Uterus (tissue), 3 donors: ENCODE measurements at regions not wholly inside any gene's neighbourhood (a gene's known extent, or its start where the extent isn't known, plus 50 kb on each side); places are given as distances from the start of the nearest gene placed in this dataset.
"Not testable (repeated sequence)": the region's sequence is repeated elsewhere in the genome, so short reads cannot be mapped to it uniquely, and the experiment has no call there.

Experiments
- DNase-seq, 2 donors: peaks; one replicate each; pipeline ENCODE4 v3.0.0-alpha.2; 2019 to 2020
- H3K27ac ChIP-seq, 2 donors: fragments of 200-600 bp; sonication (generic); 1 replicate in 1 of 2; 2 replicates in 1 of 2; pipeline ENCODE4 v1.5.1; 2016 to 2018
- H3K27me3 ChIP-seq, 2 donors: fragments of 200-600 bp; sonication (generic); one replicate each; pipeline ENCODE4 v1.5.1; 2018 to 2019; ENCODE audit warnings: control low read depth in 1 of 2
- H3K36me3 ChIP-seq, 2 donors: fragments of 200-600 bp; sonication (generic); one replicate each; pipeline ENCODE4 v1.5.1; 2019; ENCODE audit warnings: control low read depth in 1 of 2
- H3K4me1 ChIP-seq, 2 donors: fragments of 200-600 bp; sonication (generic); one replicate each; pipeline ENCODE4 v1.5.1; 2018 to 2019; ENCODE audit warnings: control low read depth in 1 of 2
- H3K4me3 ChIP-seq, 2 donors: fragments of 200-600 bp; sonication (generic); 1 replicate in 1 of 2; 2 replicates in 1 of 2; pipeline ENCODE4 v1.5.1; 2018 to 2019; ENCODE audit warnings: mild to moderate bottlenecking in 1 of 2
- H3K9me3 ChIP-seq, 2 donors: fragments of 200-600 bp; sonication (generic); one replicate each; pipeline ENCODE4 v1.5.1; 2019; ENCODE audit warnings: control low read depth in 1 of 2
- CTCF ChIP-seq, 4 experiments: fragments of 200-600 bp in 2 of 4; fragments of 450-650 bp in 2 of 4; sonication (generic) in 2 of 4; IDR thresholded peaks; one replicate each; pipeline ENCODE4 v1.5.1; 2016 to 2019; ENCODE audit warnings: antibody characterized with exemption in 4 of 4, mild to moderate bottlenecking in 2 of 4, moderate library complexity in 1 of 4
- POLR2A ChIP-seq, 2 donors: fragments of 450-650 bp; IDR thresholded peaks; one replicate each; pipeline ENCODE4 v1.6.1; 2016; ENCODE audit warnings: antibody characterized with exemption in 2 of 2, mild to moderate bottlenecking in 1 of 2, moderate library complexity in 1 of 2
- intact Hi-C: fragments of 100-400 bp; cut with DNase I; formaldehyde crosslinking; loops from one replicate; pipeline ENCODE4 v1.15.1; 2023; ENCODE audit warnings: low total_unique reads
- donor health status: DM: yes; HTN: yes; CAD: no.

- Histone ChIP-seq H3K9me3 (no peaks in the 10 kb centered on the region), H3K4me1 (no peaks in the 10 kb centered on the region), H3K27ac (no peak overlapping the region), H3K4me3 (no peak overlapping the region), H3K36me3 (no peaks in the 10 kb centered on the region), H3K27me3 (no peaks in the 10 kb centered on the region)
- no peak for DNase-seq
- intact Hi-C loops = no loop called here
- TF ChIP-seq POLR2A (IDR thresholded peaks at IDR 0.05) (no peak), CTCF (IDR thresholded peaks at IDR 0.05) (no peak)
Measured at GRCh38 chr12:46698003-46698402, 127.8 kb downstream of the SLC38A4 start.

GRCh38 chr12:46693518-46693917, 132.3 kb downstream of the SLC38A4 start:
- TF ChIP-seq POLR2A (IDR thresholded peaks at IDR 0.05) (no peak), CTCF (IDR thresholded peaks at IDR 0.05) (no peak)
- intact Hi-C loops = no loop called here
- Histone ChIP-seq H3K36me3 (no peaks in the 10 kb centered on the region), H3K9me3 (no peaks in the 10 kb centered on the region), H3K27ac (no peak overlapping the region), H3K27me3 (no peaks in the 10 kb centered on the region), H3K4me3 (no peak overlapping the region), H3K4me1 (no peaks in the 10 kb centered on the region)
- no peak for DNase-seq

- H3K9me3 ChIP-seq = no peaks in the 10 kb centered on the region
- H3K4me1 ChIP-seq = no peaks in the 10 kb centered on the region
- H3K4me3 ChIP-seq = no peak overlapping the region
- H3K27ac ChIP-seq = no peak overlapping the region
- no peak for DNase-seq
- H3K27me3 ChIP-seq = no peaks in the 10 kb centered on the region
- intact Hi-C loops = no loop called here
- no peak for TF ChIP-seq CTCF (IDR thresholded peaks at IDR 0.05)
- TF ChIP-seq POLR2A (IDR thresholded peaks at IDR 0.05) = no peak
- no peaks in the 10 kb centered on the region for H3K36me3 ChIP-seq
Measured at GRCh38 chr12:46693034-46693433, 132.8 kb downstream of the SLC38A4 start.

GRCh38 chr12:46692606-46693005, 133.2 kb downstream of the SLC38A4 start:
- H3K27ac ChIP-seq = no peak overlapping the region
- no peaks in the 10 kb centered on the region for H3K4me1 ChIP-seq
- no peaks in the 10 kb centered on the region for H3K36me3 ChIP-seq
- no peaks in the 10 kb centered on the region for H3K9me3 ChIP-seq
- intact Hi-C loops = no loop called here
- no peak overlapping the region for H3K4me3 ChIP-seq
- no peak for DNase-seq
- no peaks in the 10 kb centered on the region for H3K27me3 ChIP-seq
- no peak for TF ChIP-seq CTCF (IDR thresholded peaks at IDR 0.05)
- no peak for TF ChIP-seq POLR2A (IDR thresholded peaks at IDR 0.05)

GRCh38 chr12:46686267-46686942, 139.4 kb downstream of the SLC38A4 start:
- intact Hi-C loops = no loop called here
- TF ChIP-seq CTCF (IDR thresholded peaks at IDR 0.05) = no peak
- no peak overlapping the region for H3K27ac ChIP-seq
- H3K9me3 ChIP-seq = no peaks in the 10 kb centered on the region
- no peak overlapping the region for H3K4me3 ChIP-seq
- H3K36me3 ChIP-seq = no peaks in the 10 kb centered on the region
- no peaks in the 10 kb centered on the region for H3K27me3 ChIP-seq
- DNase-seq = no peak
- H3K4me1 ChIP-seq = no peaks in the 10 kb centered on the region

- H3K9me3 ChIP-seq, H3K27ac ChIP-seq, H3K27me3 ChIP-seq, H3K4me3 ChIP-seq, H3K36me3 ChIP-seq, DNase-seq, intact Hi-C loops, H3K4me1 ChIP-seq: not testable (repeated sequence)
Measured at GRCh38 chr12:46684243-46684642, 141.6 kb downstream of the SLC38A4 start.
